Neural cell (in vitro differentiated cells): ENCODE measurements at regions not wholly inside any gene's neighbourhood (a gene's known extent, or its start where the extent isn't known, plus 50 kb on each side); places are given as distances from the start of the nearest gene placed in this dataset.
A peak's percentile ranks its signal among the peaks of the same experiment; 100 is the strongest.
"Not testable (repeated sequence)": the region's sequence is repeated elsewhere in the genome, so short reads cannot be mapped to it uniquely, and the experiment has no call there.

Experiments used
- H2AFZ ChIP-seq: fragments of 200-600, 300-800 bp; sonication (generic), shearing (Covaris generic); 2 replicates; pipeline ENCODE4 v1.6.0; 2014; ENCODE audit warnings: low read depth, mild to moderate bottlenecking, antibody characterized with exemption, low read length, moderate library complexity
- H3F3A ChIP-seq: fragments of 200-600 bp; shearing (Covaris generic); 2 replicates; pipeline ENCODE4 v1.6.1; 2016; ENCODE audit warnings: mild to moderate bottlenecking, moderate library complexity, mixed read lengths, antibody characterized with exemption, low read length; ENCODE audit not compliant: insufficient read depth, poor library complexity, severe bottlenecking
- H3K27ac ChIP-seq: fragments of 200-600, 300-800 bp; sonication (generic), shearing (Covaris generic); 2 replicates; pipeline ENCODE4 v1.5.1; 2014; ENCODE audit warnings: mild to moderate bottlenecking, low read length, moderate library complexity
- H3K27me3 ChIP-seq: fragments of 300-800, 200-600 bp; sonication (generic), shearing (Covaris generic); 2 replicates; pipeline ENCODE4 v1.6.0; 2014; ENCODE audit warnings: mild to moderate bottlenecking, low read depth, low read length, moderate library complexity; ENCODE audit not compliant: insufficient read depth
- H3K36me3 ChIP-seq: fragments of 300-800, 200-600 bp; sonication (generic), shearing (Covaris generic); 2 replicates; pipeline ENCODE4 v1.5.1; 2014; ENCODE audit warnings: mild to moderate bottlenecking, antibody characterized with exemption, low read length, moderate library complexity; ENCODE audit not compliant: insufficient read depth
- H3K4me2 ChIP-seq: fragments of 300-800, 200-600 bp; sonication (generic), shearing (Covaris generic); 2 replicates; pipeline ENCODE4 v1.6.0; 2014; ENCODE audit warnings: mild to moderate bottlenecking, low read length
- H3K4me3 ChIP-seq: fragments of 300-800, 200-600 bp; sonication (generic), shearing (Covaris generic); 2 replicates; pipeline ENCODE4 v1.5.1; 2014; ENCODE audit warnings: mild to moderate bottlenecking, low read length, moderate library complexity
- H3K79me2 ChIP-seq: fragments of 200-600 bp; shearing (Covaris generic); replicated peaks from 2 replicates; pipeline ENCODE4 v1.6.0; 2014; ENCODE audit warnings: mild to moderate bottlenecking, low read length, moderate library complexity; ENCODE audit not compliant: insufficient read depth
- H3K9ac ChIP-seq: fragments of 300-800, 200-600 bp; sonication (generic), shearing (Covaris generic); 2 replicates; pipeline ENCODE4 v1.6.1; 2016; ENCODE audit warnings: mild to moderate bottlenecking, low read length, mixed read lengths
- H3K9me2 ChIP-seq: fragments of 200-600 bp; shearing (Covaris generic); 2 replicates; pipeline ENCODE4 v1.6.1; 2016; ENCODE audit warnings: mild to moderate bottlenecking, low read length, mixed read lengths; ENCODE audit not compliant: insufficient read depth
- H3K9me3 ChIP-seq: fragments of 200-600, 300-800 bp; sonication (generic), shearing (Covaris generic); 2 replicates; pipeline ENCODE4 v1.6.1; 2016; ENCODE audit warnings: mild to moderate bottlenecking, mixed run types, low read length, moderate library complexity, mixed read lengths
- H4K20me1 ChIP-seq: fragments of 200-600 bp; shearing (Covaris generic); 2 replicates; pipeline ENCODE4 v1.6.1; 2016; ENCODE audit warnings: mild to moderate bottlenecking, mixed run types; ENCODE audit not compliant: insufficient read depth
- EP300 ChIP-seq: fragments of 450-650 bp; conservative IDR thresholded peaks from 2 replicates; pipeline ENCODE4 v1.6.1; 2014; ENCODE audit warnings: antibody characterized with exemption, mild to moderate bottlenecking, moderate library complexity; ENCODE audit not compliant: poor library complexity, severe bottlenecking
- EZH2 ChIP-seq: fragments of 200-600, 300-800 bp; shearing (Covaris generic), sonication (generic); IDR thresholded peaks from 2 replicates; pipeline ENCODE4 v1.6.1; 2014; ENCODE audit warnings: antibody characterized with exemption, low read length, borderline replicate concordance, mild to moderate bottlenecking; ENCODE audit not compliant: insufficient read depth, poor library complexity, severe bottlenecking
- MXI1 ChIP-seq: fragments of 450-650 bp; conservative IDR thresholded peaks from 2 replicates; pipeline ENCODE4 v1.6.1; 2014; ENCODE audit warnings: antibody characterized with exemption, mild to moderate bottlenecking; ENCODE audit not compliant: poor library complexity, severe bottlenecking
- POLR2AphosphoS5 ChIP-seq: IDR thresholded peaks from 2 replicates; pipeline ENCODE4 v1.6.1; 2012
- RAD21 ChIP-seq: fragments of 450-650 bp; conservative IDR thresholded peaks from 2 replicates; pipeline ENCODE4 v1.6.1; 2014; ENCODE audit warnings: antibody characterized with exemption, mild to moderate bottlenecking, moderate library complexity
- REST ChIP-seq: IDR thresholded peaks from 2 replicates; pipeline ENCODE4 v1.6.1; 2012; ENCODE audit warnings: borderline replicate concordance
- SMC3 ChIP-seq: fragments of 450-650 bp; conservative IDR thresholded peaks from 2 replicates; pipeline ENCODE4 v1.6.1; 2014; ENCODE audit warnings: antibody characterized with exemption, mild to moderate bottlenecking, moderate library complexity; ENCODE audit not compliant: poor library complexity
- TAF1 ChIP-seq: IDR thresholded peaks from 2 replicates; pipeline ENCODE4 v1.6.1; 2012; ENCODE audit warnings: low read depth
- TF ChIP-seq, protein P1 (sequence below): fragments of 450-650 bp; IDR thresholded peaks from 2 replicates; pipeline ENCODE4 v1.5.1; 2014; ENCODE audit warnings: antibody characterized with exemption, mild to moderate bottlenecking, moderate library complexity; ENCODE audit not compliant: poor library complexity, severe bottlenecking

DNA sequence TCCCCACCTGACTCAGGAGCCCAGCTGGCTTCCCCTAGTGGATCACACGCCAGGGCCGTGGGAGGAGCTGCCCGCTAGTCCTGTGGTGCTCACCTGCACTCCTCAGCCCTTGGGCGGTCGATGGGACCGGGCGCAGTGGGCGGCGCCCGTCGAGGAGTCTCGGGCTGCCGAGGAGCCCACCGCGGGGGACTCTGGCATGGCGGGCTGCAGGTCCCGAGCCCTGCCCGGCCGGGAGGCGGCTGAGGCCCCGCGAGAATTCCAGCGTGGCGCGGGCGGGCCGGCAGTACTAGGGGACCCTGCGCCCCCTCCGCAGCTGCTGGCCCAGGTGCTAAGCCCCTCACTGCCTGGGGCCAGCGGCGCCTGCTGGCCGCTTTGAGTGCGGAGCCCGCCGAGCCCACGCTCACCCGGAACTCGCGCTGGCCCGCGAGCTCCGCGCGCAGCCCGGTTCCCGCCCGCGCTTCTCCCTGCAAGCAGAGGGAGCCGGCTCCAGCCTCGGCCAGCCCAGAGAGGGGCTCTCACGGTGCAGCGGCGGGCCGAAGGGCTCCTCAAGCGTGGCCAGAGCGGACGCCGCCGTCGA lies 367.9 kb downstream of the TYW1 start (continued):
- TF ChIP-seq, protein P1, sequence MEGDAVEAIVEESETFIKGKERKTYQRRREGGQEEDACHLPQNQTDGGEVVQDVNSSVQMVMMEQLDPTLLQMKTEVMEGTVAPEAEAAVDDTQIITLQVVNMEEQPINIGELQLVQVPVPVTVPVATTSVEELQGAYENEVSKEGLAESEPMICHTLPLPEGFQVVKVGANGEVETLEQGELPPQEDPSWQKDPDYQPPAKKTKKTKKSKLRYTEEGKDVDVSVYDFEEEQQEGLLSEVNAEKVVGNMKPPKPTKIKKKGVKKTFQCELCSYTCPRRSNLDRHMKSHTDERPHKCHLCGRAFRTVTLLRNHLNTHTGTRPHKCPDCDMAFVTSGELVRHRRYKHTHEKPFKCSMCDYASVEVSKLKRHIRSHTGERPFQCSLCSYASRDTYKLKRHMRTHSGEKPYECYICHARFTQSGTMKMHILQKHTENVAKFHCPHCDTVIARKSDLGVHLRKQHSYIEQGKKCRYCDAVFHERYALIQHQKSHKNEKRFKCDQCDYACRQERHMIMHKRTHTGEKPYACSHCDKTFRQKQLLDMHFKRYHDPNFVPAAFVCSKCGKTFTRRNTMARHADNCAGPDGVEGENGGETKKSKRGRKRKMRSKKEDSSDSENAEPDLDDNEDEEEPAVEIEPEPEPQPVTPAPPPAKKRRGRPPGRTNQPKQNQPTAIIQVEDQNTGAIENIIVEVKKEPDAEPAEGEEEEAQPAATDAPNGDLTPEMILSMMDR = no peak

GRCh38 chr7:67371429-67372305 lies 375.0 kb downstream of the TYW1 start:
- Histone ChIP-seq H3K27me3 (peaks cover 3% of the 10 kb centered on the region), H3F3A (no peaks in the 10 kb centered on the region), H3K9ac (no peak overlapping the region), H3K79me2 (no peaks in the 10 kb centered on the region), H4K20me1 (no peaks in the 10 kb centered on the region), H3K4me2 (no peak overlapping the region), H3K36me3 (no peaks in the 10 kb centered on the region), H3K9me2 (no peaks in the 10 kb centered on the region), H3K27ac (no peak overlapping the region), H3K4me3 (no peak overlapping the region), H3K9me3 (no peaks in the 10 kb centered on the region), H2AFZ (no peak overlapping the region)
- TF ChIP-seq REST (no peak), RAD21 (peak; percentile 94), POLR2AphosphoS5 (no peak), EZH2 (no peak), TAF1 (no peak), EP300 (no peak), MXI1 (no peak), SMC3 (peak; percentile 83)
- TF ChIP-seq, protein P1 = peak; percentile 91

DNA sequence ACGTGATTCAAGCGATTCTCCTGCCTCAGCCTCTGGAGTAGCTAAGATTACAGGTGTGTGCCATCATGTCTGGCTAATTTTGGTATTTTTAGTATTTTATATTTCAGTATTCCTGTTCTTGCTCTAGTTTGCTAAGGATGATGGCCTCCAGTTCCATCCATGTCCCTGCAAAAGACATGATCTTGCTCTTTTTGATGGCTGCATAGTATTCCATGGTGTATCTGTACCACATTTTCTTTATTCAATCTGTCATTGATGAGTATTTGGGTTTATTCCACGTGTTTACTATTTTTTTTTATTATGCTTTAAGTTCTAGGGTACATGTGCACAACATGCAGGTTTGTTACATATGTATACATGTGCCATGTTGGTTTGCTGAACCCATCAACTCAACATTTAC lies 376.8 kb downstream of the TYW1 start:
- not testable (repeated sequence) for H4K20me1 ChIP-seq, H3K9me3 ChIP-seq, H3K9me2 ChIP-seq, H3K79me2 ChIP-seq, H2AFZ ChIP-seq, H3K4me3 ChIP-seq, H3F3A ChIP-seq, H3K36me3 ChIP-seq, H3K27ac ChIP-seq, H3K27me3 ChIP-seq, H3K4me2 ChIP-seq, H3K9ac ChIP-seq
